Fibroblast of pulmonary artery (primary cell): ENCODE measurements at regions not wholly inside any gene's neighbourhood (a gene's known extent, or its start where the extent isn't known, plus 50 kb on each side); places are given as distances from the start of the nearest gene placed in this dataset.

ENCODE experiments used
- DNase-seq: peaks from one replicate; pipeline ENCODE4 v3.0.0-alpha.2; 2010; ENCODE audit warnings: low read depth
- H3K4me3 ChIP-seq: replicated peaks from 2 replicates; pipeline ENCODE4 v1.5.1; 2011; ENCODE audit warnings: low read depth, mild to moderate bottlenecking, control low read depth, low read length, moderate library complexity
- CTCF ChIP-seq: IDR thresholded peaks from 2 replicates; pipeline ENCODE4 v1.5.1; 2011; ENCODE audit warnings: mild to moderate bottlenecking, control low read depth, low read length, inconsistent platforms; ENCODE audit errors: missing control alignments

DNA sequence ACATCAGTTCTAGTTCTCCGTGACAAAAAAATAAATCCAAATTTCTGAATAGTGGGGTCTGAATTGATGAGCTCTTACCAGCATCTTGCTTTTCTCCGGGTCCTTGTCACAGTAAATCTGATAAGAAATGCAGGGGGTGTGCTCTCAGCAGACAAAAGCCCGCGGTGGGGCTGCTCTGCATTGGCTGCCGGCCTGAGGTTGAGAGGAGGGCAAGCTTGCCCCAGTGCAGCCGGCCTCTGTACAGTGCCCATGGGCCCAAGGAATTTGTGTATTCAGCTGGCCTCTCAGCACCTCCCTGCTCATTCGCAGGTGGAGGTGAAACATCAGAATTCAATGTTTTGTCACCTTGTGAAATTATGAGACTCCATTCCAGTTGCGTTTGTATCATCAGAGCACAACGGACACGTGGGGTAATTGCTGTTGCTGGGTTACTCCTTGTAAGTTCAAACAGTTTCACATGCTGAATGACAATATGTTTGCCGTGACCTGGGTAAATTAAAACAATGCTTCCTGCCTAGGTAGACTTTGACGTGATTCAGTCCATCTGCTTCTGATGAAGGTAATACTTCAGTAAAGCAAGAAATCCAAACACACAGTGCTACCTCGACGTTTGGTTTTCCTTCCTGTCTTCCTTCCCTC, 596.4 kb downstream of the MID1IP1 start:
- no peak for DNase-seq
- no peak overlapping the region for H3K4me3 ChIP-seq
- no peak for TF ChIP-seq CTCF

GRCh38 chrX:39398215-39398962, 597.1 kb downstream of the MID1IP1 start:
- no peak for TF ChIP-seq CTCF
- DNase-seq = no peak
- no peak overlapping the region for H3K4me3 ChIP-seq

- peak; percentile 1 for DNase-seq
- no peak overlapping the region for H3K4me3 ChIP-seq
- TF ChIP-seq CTCF = no peak
Measured at GRCh38 chrX:39398963-39399261, 597.7 kb downstream of the MID1IP1 start.

DNA sequence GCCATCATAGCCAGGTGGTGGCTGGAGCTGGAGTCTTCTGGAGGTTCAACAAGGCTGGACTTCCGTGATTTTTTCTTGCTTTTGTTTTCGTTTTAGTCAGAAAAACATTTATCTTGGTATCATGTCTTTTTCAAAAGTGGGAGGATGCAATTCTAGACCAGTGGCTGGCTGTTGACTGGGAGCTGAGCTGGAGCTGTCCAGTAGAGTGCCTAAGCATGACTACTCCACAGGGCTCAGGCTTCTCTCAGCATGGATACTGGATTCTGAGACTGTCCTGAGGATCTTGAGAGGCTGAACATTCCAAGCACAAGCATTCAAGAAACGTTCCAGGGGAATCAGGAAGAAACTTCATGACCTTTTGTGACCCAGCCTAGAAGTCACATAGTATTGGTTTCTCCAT, 598.1 kb downstream of the MID1IP1 start:
- TF ChIP-seq CTCF = no peak
- no peak overlapping the region for H3K4me3 ChIP-seq

DNA sequence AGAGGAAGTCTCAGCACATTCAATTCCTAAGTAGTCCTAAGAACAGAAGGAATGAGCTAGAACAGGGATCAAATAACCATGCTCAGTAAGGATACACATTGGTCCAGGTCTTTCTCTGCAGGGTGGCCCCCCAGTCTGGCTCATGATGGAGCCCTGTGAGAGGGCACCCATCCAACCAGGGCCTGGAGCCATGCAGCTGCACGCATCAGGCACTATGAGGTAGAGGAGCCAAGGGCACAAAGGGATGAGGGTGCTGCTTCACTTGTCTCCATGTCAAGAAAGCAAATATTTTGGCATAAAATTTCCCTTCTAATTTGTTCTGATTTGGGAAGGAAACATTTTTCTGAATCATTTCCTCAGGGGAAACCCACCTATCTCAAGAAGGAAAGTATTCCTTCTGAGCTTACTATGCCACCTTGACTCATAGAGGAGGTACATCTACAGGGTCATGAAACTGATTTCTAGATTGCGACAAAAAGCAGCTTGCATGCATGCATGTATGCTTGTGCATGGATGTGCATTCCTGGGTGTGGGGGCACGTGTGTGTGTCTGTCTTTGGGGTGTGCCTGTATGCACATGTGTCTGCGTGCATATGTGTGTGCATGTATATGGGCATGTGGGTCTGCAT, 600.3 kb downstream of the MID1IP1 start:
- no peak overlapping the region for H3K4me3 ChIP-seq

More for the DNA sequence above, 598.1 kb downstream of the MID1IP1 start:
- no peak for DNase-seq

GRCh38 chrX:39402158-39402557, 600.9 kb downstream of the MID1IP1 start:
- no peak overlapping the region for H3K4me3 ChIP-seq
- DNase-seq = no peak
- no peak for TF ChIP-seq CTCF

More for the DNA sequence above, 600.3 kb downstream of the MID1IP1 start:
- no peak for TF ChIP-seq CTCF
- DNase-seq = no peak
